HL-60 (cell line): ENCODE measurements at regions not wholly inside any gene's neighbourhood (a gene's known extent, or its start where the extent isn't known, plus 50 kb on each side); places are given as distances from the start of the nearest gene placed in this dataset.

Source experiments
- CTCF ChIP-seq: IDR thresholded peaks from one replicate; pipeline ENCODE4 v1.5.1; 2011; ENCODE audit warnings: low read length, control low read depth, inconsistent platforms; ENCODE audit not compliant: insufficient read depth
- POLR2AphosphoS5 ChIP-seq: IDR thresholded peaks from 2 replicates; pipeline ENCODE4 v1.6.1; 2012; ENCODE audit warnings: low read depth

GRCh38 chr4:11598591-11598990 is 169.9 kb upstream of the HS3ST1 start:
- no peak for TF ChIP-seq CTCF
- TF ChIP-seq POLR2AphosphoS5: no peak
